GM23338 (cell line): ENCODE measurements at regions not wholly inside any gene's neighbourhood (a gene's known extent, or its start where the extent isn't known, plus 50 kb on each side); places are given as distances from the start of the nearest gene placed in this dataset.

ENCODE experiments used
- ATAC-seq: fragments of 200-7000 bp; cut with Tn5 transposase; 3 replicates; pipeline ENCODE4 v1.9.1; 2020
- DNase-seq: peaks from one replicate; pipeline ENCODE4 v3.0.0-alpha.2; 2015; ENCODE audit warnings: low spot score
- H2AFZ ChIP-seq: fragments of 200-600 bp; sonication (generic); 2 replicates; pipeline ENCODE4 v1.8.0; 2016; ENCODE audit warnings: antibody characterized with exemption, mild to moderate bottlenecking, moderate library complexity
- H3F3A ChIP-seq: fragments of 200-600 bp; sonication (generic); replicated peaks from 2 replicates; pipeline ENCODE4 v1.8.0; 2017; ENCODE audit warnings: antibody characterized with exemption, mixed run types, low read depth
- H3K27ac ChIP-seq: fragments of 200-600 bp; sonication (generic); 2 replicates; pipeline ENCODE4 v1.6.1; 2016; ENCODE audit warnings: low read depth
- H3K27me3 ChIP-seq: fragments of 200-600 bp; sonication (generic); 2 replicates; pipeline ENCODE4 v1.8.0; 2016; ENCODE audit warnings: mild to moderate bottlenecking, mixed run types, moderate library complexity; ENCODE audit not compliant: insufficient read depth
- H3K36me3 ChIP-seq: fragments of 200-600 bp; sonication (generic); 2 replicates; pipeline ENCODE4 v1.8.0; 2016; ENCODE audit warnings: mild to moderate bottlenecking; ENCODE audit not compliant: insufficient read depth
- H3K4me1 ChIP-seq: fragments of 200-600 bp; sonication (generic); 2 replicates; pipeline ENCODE4 v1.8.0; 2016; ENCODE audit warnings: mild to moderate bottlenecking, moderate library complexity; ENCODE audit not compliant: insufficient read depth
- H3K4me2 ChIP-seq: fragments of 200-600 bp; sonication (generic); 2 replicates; pipeline ENCODE4 v1.7.1; 2017; ENCODE audit warnings: mixed run types
- H3K4me3 ChIP-seq: fragments of 200-600 bp; sonication (generic); 2 replicates; pipeline ENCODE4 v1.6.1; 2016; ENCODE audit warnings: mixed run types
- H3K79me2 ChIP-seq: fragments of 200-600 bp; sonication (generic); replicated peaks from 2 replicates; pipeline ENCODE4 v1.8.0; 2017; ENCODE audit warnings: mild to moderate bottlenecking; ENCODE audit not compliant: insufficient read depth
- H3K9me2 ChIP-seq: fragments of 200-600 bp; sonication (generic); 2 replicates; pipeline ENCODE4 v1.8.0; 2017; ENCODE audit not compliant: insufficient read depth
- H4K20me1 ChIP-seq: fragments of 200-600 bp; sonication (generic); replicated peaks from 2 replicates; pipeline ENCODE4 v1.8.0; 2017; ENCODE audit warnings: mild to moderate bottlenecking; ENCODE audit not compliant: insufficient read depth
- H3K27ac Mint-ChIP-seq: 2 replicates; pipeline ENCODE4 v1.8.0; 2020; ENCODE audit warnings: inconsistent platforms, mild to moderate bottlenecking, moderate library complexity, mixed read lengths
- H3K27me3 Mint-ChIP-seq: 3 replicates; pipeline ENCODE4 v1.8.0; 2022; ENCODE audit warnings: low read depth, mild to moderate bottlenecking, moderate library complexity, mixed read lengths, inconsistent platforms; ENCODE audit not compliant: insufficient read depth, poor library complexity
- H3K36me3 Mint-ChIP-seq: 3 replicates; pipeline ENCODE4 v1.8.0; 2021; ENCODE audit warnings: low read depth, mild to moderate bottlenecking, inconsistent platforms, moderate library complexity, mixed read lengths
- H3K4me1 Mint-ChIP-seq: 3 replicates; pipeline ENCODE4 v1.8.0; 2020; ENCODE audit warnings: mild to moderate bottlenecking, inconsistent platforms, mixed read lengths
- H3K4me3 Mint-ChIP-seq: 3 replicates; pipeline ENCODE4 v1.8.0; 2021; ENCODE audit warnings: moderate library complexity, mild to moderate bottlenecking, inconsistent platforms, mixed read lengths
- H3K9me3 Mint-ChIP-seq: 3 replicates; pipeline ENCODE4 v1.8.0; 2020; ENCODE audit warnings: moderate library complexity, mild to moderate bottlenecking, inconsistent platforms, mixed read lengths
- CREB1 ChIP-seq: fragments of 250-450 bp; sonication (Bioruptor Pico); IDR thresholded peaks from 2 replicates; pipeline ENCODE4 v1.5.0; 2020; ENCODE audit warnings: low read depth, mild to moderate bottlenecking, moderate library complexity
- CTCF ChIP-seq, 2 experiments: fragments of 200-600 bp in 1 of 2; sonication (generic) in 1 of 2; conservative IDR thresholded peaks; 2 replicates each; pipeline versions ENCODE4 v1.5.1 to v1.6.1; 2016 to 2017; ENCODE audit warnings: antibody characterized with exemption in 2 of 2, low read depth in 2 of 2, mild to moderate bottlenecking in 2 of 2, moderate library complexity in 1 of 2
- ETS1 ChIP-seq: IDR thresholded peaks from 2 replicates; pipeline ENCODE4 v1.6.1; 2016; ENCODE audit warnings: antibody characterized with exemption
- EZH2 ChIP-seq: fragments of 200-600 bp; sonication (generic); IDR thresholded peaks from one replicate; pipeline ENCODE4 v1.8.0; 2017; ENCODE audit warnings: antibody characterized with exemption, mild to moderate bottlenecking, low read depth; ENCODE audit not compliant: unreplicated experiment
- EZH2phosphoT487 ChIP-seq: fragments of 200-600 bp; sonication (generic); IDR thresholded peaks from one replicate; pipeline ENCODE4 v1.8.1; 2018; ENCODE audit warnings: antibody characterized with exemption; ENCODE audit not compliant: unreplicated experiment
- JUNB ChIP-seq: IDR thresholded peaks from one replicate; pipeline ENCODE4 v1.6.1; 2016; ENCODE audit warnings: antibody characterized with exemption; ENCODE audit not compliant: unreplicated experiment
- NANOG ChIP-seq: IDR thresholded peaks from 2 replicates; pipeline ENCODE4 v1.6.1; 2016; ENCODE audit warnings: antibody characterized with exemption, borderline replicate concordance
- POLR2AphosphoS5 ChIP-seq: IDR thresholded peaks from 2 replicates; pipeline ENCODE4 v1.6.1; 2016; ENCODE audit warnings: antibody characterized with exemption, low read depth
- REST ChIP-seq: IDR thresholded peaks from one replicate; pipeline ENCODE4 v1.6.1; 2018; ENCODE audit warnings: antibody characterized with exemption; ENCODE audit not compliant: unreplicated experiment
- STAT1 ChIP-seq: IDR thresholded peaks from one replicate; pipeline ENCODE4 v1.6.1; 2016; ENCODE audit warnings: antibody characterized with exemption; ENCODE audit not compliant: unreplicated experiment
- ZNF114 ChIP-seq: fragments of 250-450 bp; sonication (Bioruptor Pico); IDR thresholded peaks from 2 replicates; pipeline ENCODE4 v1.5.0; 2020; ENCODE audit warnings: mild to moderate bottlenecking, moderate library complexity
- ZNF331 ChIP-seq: fragments of 250-450 bp; sonication (Bioruptor Pico); IDR thresholded peaks from 2 replicates; pipeline ENCODE4 v1.5.0; 2020; ENCODE audit warnings: low read depth, mild to moderate bottlenecking, moderate library complexity
- ZNF462 ChIP-seq: fragments of 250-450 bp; sonication (Bioruptor Pico); IDR thresholded peaks from 2 replicates; pipeline ENCODE4 v1.5.0; 2020; ENCODE audit warnings: mild to moderate bottlenecking, moderate library complexity

GRCh38 chr13:56515441-56515840, 625.3 kb upstream of the PRR20A start (continued):
- no peak for TF ChIP-seq ZNF462
- TF ChIP-seq NANOG = no peak

GRCh38 chr13:56528040-56528790, 612.5 kb upstream of the PRR20A start:
- Histone ChIP-seq H3K27me3 (no peaks in the 10 kb centered on the region), H3K4me2 (no peak overlapping the region), H3K36me3 (no peaks in the 10 kb centered on the region), H3K79me2 (no peaks in the 10 kb centered on the region), H3F3A (no peaks in the 10 kb centered on the region), H3K4me3 (no peak overlapping the region), H3K27ac (no peak overlapping the region), H4K20me1 (no peaks in the 10 kb centered on the region; the same call in 1 of the 2 replicates), H3K9me2 (0 out of 2 replicates have a peak, but pooled peaks cover under 1% of the 10 kb centered on the region), H3K4me1 (no peaks in the 10 kb centered on the region; the same call in 1 of the 2 replicates), H2AFZ (no peak overlapping the region)
- Mint-ChIP-seq H3K27ac (no peak overlapping the region), H3K27me3 (no peaks in the 10 kb centered on the region), H3K36me3 (peaks cover 8% of the 10 kb centered on the region), H3K4me1 (no peaks in the 10 kb centered on the region), H3K4me3 (no peak overlapping the region), H3K9me3 (peaks cover 11% of the 10 kb centered on the region; the same call in 2 of the 3 replicates)
- no peak for DNase-seq
- no peak for ATAC-seq
- TF ChIP-seq ZNF331 (no peak), EZH2phosphoT487 (no peak), POLR2AphosphoS5 (no peak), EZH2 (no peak), CTCF (conservative IDR thresholded peaks at IDR 0.05; ENCODE audit: low read depth in 2 of 2) (no peak), CREB1 (CRISPR knock-in tag) (no peak), ZNF114 (CRISPR knock-in tag) (no peak), STAT1 (no peak), REST (no peak), ETS1 (no peak), JUNB (no peak)
